ENCODE measurements at regions not wholly inside any gene's neighbourhood (a gene's known extent, or its start where the extent isn't known, plus 50 kb on each side); places are given as distances from the start of the nearest gene placed in this dataset.

DNA sequence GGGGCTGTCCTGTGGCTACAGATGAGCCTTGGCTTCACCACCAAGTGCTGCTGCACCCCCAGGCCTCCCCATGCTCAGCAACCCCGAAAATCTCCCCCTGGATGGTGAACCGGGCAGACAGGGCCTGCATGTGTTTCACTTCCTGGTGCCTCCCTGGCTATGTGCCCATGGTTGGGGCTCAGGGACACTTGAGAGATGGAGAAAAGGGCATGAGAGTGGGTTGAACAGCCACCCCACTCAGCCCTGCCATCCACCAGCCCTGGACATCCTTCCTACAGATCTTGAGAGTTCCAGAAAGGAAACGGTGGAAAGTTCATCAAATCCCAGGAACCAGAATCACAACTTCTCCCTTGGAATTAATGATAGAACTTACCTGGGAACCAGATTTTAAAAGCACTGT is 74.7 kb upstream of the TEX51 start:
- Histone ChIP-seq H3K9ac (ENCODE audit: insufficient read depth, low read length) (no peak overlapping the region), H3K4me3 (replicated peaks in 1 of 4; ENCODE audit: control extremely low read depth in 1 of 4, insufficient read depth in 1 of 4, low read depth in 3 of 4, low read length in 4 of 4) (no peak overlapping the region), H3K27ac (ENCODE audit: insufficient read depth, low read length) (no peak overlapping the region), H2AFZ (ENCODE audit: low read length) (no peak overlapping the region), H4K20me1 (ENCODE audit: control insufficient read depth, extremely low read depth, insufficient read depth, low read length) (no peaks in the 10 kb centered on the region), H3K9me3 (ENCODE audit: control insufficient read depth, insufficient read depth, low read depth, low read length) (no peaks in the 10 kb centered on the region), H3K4me1 (ENCODE audit: control insufficient read depth, extremely low read depth, insufficient read depth, low read length) (no peaks in the 10 kb centered on the region), H3K27me3 (ENCODE audit: control insufficient read depth, insufficient read depth, low read length) (no peaks in the 10 kb centered on the region), H3K79me2 (ENCODE audit: control insufficient read depth, insufficient read depth, low read length) (no peaks in the 10 kb centered on the region), H3K36me3 (ENCODE audit: control insufficient read depth, insufficient read depth, low read length) (no peaks in the 10 kb centered on the region), H3K4me2 (ENCODE audit: extremely low read depth, insufficient read depth, low read length) (no peak overlapping the region)
- DNase-seq (ENCODE audit: low read depth in 2 of 2): no peak
- TF ChIP-seq EZH2 (IDR thresholded peaks at IDR 0.05; ENCODE audit: low read length, missing control alignments): no peak
- TF ChIP-seq, protein P1, sequence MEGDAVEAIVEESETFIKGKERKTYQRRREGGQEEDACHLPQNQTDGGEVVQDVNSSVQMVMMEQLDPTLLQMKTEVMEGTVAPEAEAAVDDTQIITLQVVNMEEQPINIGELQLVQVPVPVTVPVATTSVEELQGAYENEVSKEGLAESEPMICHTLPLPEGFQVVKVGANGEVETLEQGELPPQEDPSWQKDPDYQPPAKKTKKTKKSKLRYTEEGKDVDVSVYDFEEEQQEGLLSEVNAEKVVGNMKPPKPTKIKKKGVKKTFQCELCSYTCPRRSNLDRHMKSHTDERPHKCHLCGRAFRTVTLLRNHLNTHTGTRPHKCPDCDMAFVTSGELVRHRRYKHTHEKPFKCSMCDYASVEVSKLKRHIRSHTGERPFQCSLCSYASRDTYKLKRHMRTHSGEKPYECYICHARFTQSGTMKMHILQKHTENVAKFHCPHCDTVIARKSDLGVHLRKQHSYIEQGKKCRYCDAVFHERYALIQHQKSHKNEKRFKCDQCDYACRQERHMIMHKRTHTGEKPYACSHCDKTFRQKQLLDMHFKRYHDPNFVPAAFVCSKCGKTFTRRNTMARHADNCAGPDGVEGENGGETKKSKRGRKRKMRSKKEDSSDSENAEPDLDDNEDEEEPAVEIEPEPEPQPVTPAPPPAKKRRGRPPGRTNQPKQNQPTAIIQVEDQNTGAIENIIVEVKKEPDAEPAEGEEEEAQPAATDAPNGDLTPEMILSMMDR (conservative IDR thresholded peaks at IDR 0.05 in 1 of 2, IDR thresholded peaks at IDR 0.05 in 1 of 2; ENCODE audit: low read depth in 1 of 2, low read length in 2 of 2): no peak

DNA sequence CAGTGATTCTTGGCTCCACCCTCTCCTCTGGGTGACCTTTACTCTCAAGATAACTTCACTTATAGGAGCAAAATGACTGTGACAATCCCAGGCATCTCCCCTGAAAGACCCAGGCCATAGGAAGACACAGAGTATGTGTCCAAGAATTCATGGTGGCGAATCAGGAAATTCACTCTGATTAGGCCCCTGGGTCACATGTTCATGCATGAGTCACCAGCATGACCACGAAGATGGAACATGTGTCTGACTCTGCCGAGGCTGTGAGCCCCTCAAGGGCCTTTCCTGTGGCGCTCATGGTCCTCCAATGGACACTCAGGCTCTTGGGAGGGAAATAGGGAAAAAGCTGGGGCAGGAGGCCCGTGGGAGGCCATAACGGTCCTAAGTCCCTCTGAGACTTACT is 74.0 kb upstream of the TEX51 start:
- H3K4me3 ChIP-seq (replicated peaks in 1 of 4; ENCODE audit: control extremely low read depth in 1 of 4, insufficient read depth in 1 of 4, low read depth in 3 of 4, low read length in 4 of 4): no peak overlapping the region
- H4K20me1 ChIP-seq (ENCODE audit: control insufficient read depth, extremely low read depth, insufficient read depth, low read length): no peaks in the 10 kb centered on the region
- no peak for DNase-seq (ENCODE audit: low read depth in 2 of 2)
- H3K9me3 ChIP-seq (ENCODE audit: control insufficient read depth, insufficient read depth, low read depth, low read length): no peaks in the 10 kb centered on the region
- H3K79me2 ChIP-seq (ENCODE audit: control insufficient read depth, insufficient read depth, low read length): no peaks in the 10 kb centered on the region
- H3K9ac ChIP-seq (ENCODE audit: insufficient read depth, low read length): no peak overlapping the region
- no peak overlapping the region for H2AFZ ChIP-seq (ENCODE audit: low read length)
- no peak overlapping the region for H3K4me2 ChIP-seq (ENCODE audit: extremely low read depth, insufficient read depth, low read length)
- no peak for TF ChIP-seq EZH2 (IDR thresholded peaks at IDR 0.05; ENCODE audit: low read length, missing control alignments)
- TF ChIP-seq, protein P1 (conservative IDR thresholded peaks at IDR 0.05 in 1 of 2, IDR thresholded peaks at IDR 0.05 in 1 of 2; ENCODE audit: low read depth in 1 of 2, low read length in 2 of 2): no peak
- no peaks in the 10 kb centered on the region for H3K36me3 ChIP-seq (ENCODE audit: control insufficient read depth, insufficient read depth, low read length)
- H3K27ac ChIP-seq (ENCODE audit: insufficient read depth, low read length): no peak overlapping the region
- H3K27me3 ChIP-seq (ENCODE audit: control insufficient read depth, insufficient read depth, low read length): no peaks in the 10 kb centered on the region
- H3K4me1 ChIP-seq (ENCODE audit: control insufficient read depth, extremely low read depth, insufficient read depth, low read length): no peaks in the 10 kb centered on the region

DNA sequence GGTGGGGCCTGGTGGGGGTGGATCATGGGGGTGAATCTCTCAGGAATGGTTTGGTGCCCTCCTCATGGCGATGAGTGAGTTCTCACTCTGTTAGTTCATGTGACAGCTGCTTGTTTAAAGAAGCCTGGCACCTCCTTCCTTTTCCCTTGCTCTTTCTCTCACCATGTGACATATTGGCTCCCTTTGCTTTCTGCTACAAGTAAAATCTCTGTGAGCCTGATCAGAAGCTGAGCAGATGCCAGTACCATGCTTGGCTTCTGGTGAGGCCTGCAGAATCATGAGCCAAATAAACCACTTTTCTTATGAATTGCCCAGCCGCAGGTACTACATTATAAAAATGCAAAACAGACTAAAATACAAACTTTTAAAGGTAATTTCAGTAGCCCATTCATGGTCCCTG is 73.4 kb upstream of the TEX51 start:
- TF ChIP-seq, protein P1 (conservative IDR thresholded peaks at IDR 0.05 in 1 of 2, IDR thresholded peaks at IDR 0.05 in 1 of 2; ENCODE audit: low read depth in 1 of 2, low read length in 2 of 2): no peak
- TF ChIP-seq EZH2 (IDR thresholded peaks at IDR 0.05; ENCODE audit: low read length, missing control alignments): no peak
- no peak overlapping the region for H3K4me2 ChIP-seq (ENCODE audit: extremely low read depth, insufficient read depth, low read length)
- H3K79me2 ChIP-seq (ENCODE audit: control insufficient read depth, insufficient read depth, low read length): no peaks in the 10 kb centered on the region
- no peak for DNase-seq (ENCODE audit: low read depth in 2 of 2)
- no peak overlapping the region for H3K4me3 ChIP-seq (replicated peaks in 1 of 4; ENCODE audit: control extremely low read depth in 1 of 4, insufficient read depth in 1 of 4, low read depth in 3 of 4, low read length in 4 of 4)
- no peaks in the 10 kb centered on the region for H3K36me3 ChIP-seq (ENCODE audit: control insufficient read depth, insufficient read depth, low read length)
- no peaks in the 10 kb centered on the region for H3K27me3 ChIP-seq (ENCODE audit: control insufficient read depth, insufficient read depth, low read length)
- H4K20me1 ChIP-seq (ENCODE audit: control insufficient read depth, extremely low read depth, insufficient read depth, low read length): no peaks in the 10 kb centered on the region
- no peak overlapping the region for H3K9ac ChIP-seq (ENCODE audit: insufficient read depth, low read length)
- H2AFZ ChIP-seq (ENCODE audit: low read length): no peak overlapping the region
- no peaks in the 10 kb centered on the region for H3K9me3 ChIP-seq (ENCODE audit: control insufficient read depth, insufficient read depth, low read depth, low read length)
- no peak overlapping the region for H3K27ac ChIP-seq (ENCODE audit: insufficient read depth, low read length)
- no peaks in the 10 kb centered on the region for H3K4me1 ChIP-seq (ENCODE audit: control insufficient read depth, extremely low read depth, insufficient read depth, low read length)
